MM.1S (cell line): ENCODE measurements at regions not wholly inside any gene's neighbourhood (a gene's known extent, or its start where the extent isn't known, plus 50 kb on each side); places are given as distances from the start of the nearest gene placed in this dataset.
"Not testable (repeated sequence)": the region's sequence is repeated elsewhere in the genome, so short reads cannot be mapped to it uniquely, and the experiment has no call there.

Source experiments
- DNase-seq: peaks from one replicate; pipeline ENCODE4 v3.0.0-alpha.2; 2015
- H2AFZ ChIP-seq: fragments of 300-600 bp; sonication (generic); 2 replicates; pipeline ENCODE4 v1.6.0; 2016; ENCODE audit warnings: antibody characterized with exemption, low read length
- H3F3A ChIP-seq: fragments of 300-600 bp; sonication (generic); 2 replicates; pipeline ENCODE4 v1.6.1; 2016; ENCODE audit warnings: mild to moderate bottlenecking, antibody characterized with exemption, low read length, moderate library complexity, mixed read lengths; ENCODE audit not compliant: insufficient read depth
- H3K27ac ChIP-seq: fragments of 300-600 bp; sonication (generic); 2 replicates; pipeline ENCODE4 v1.5.1; 2016; ENCODE audit warnings: mild to moderate bottlenecking, low read length
- H3K27me3 ChIP-seq: fragments of 300-600 bp; sonication (generic); replicated peaks from 2 replicates; pipeline ENCODE4 v1.6.0; 2016; ENCODE audit warnings: low read length; ENCODE audit not compliant: insufficient read depth
- H3K36me3 ChIP-seq: fragments of 300-600 bp; sonication (generic); replicated peaks from 2 replicates; pipeline ENCODE4 v1.6.1; 2016; ENCODE audit warnings: mild to moderate bottlenecking, low read length, mixed read lengths; ENCODE audit not compliant: insufficient read depth
- H3K4me1 ChIP-seq: fragments of 300-600 bp; sonication (generic); 2 replicates; pipeline ENCODE4 v1.6.1; 2016; ENCODE audit warnings: low read length, mixed read lengths
- H3K4me2 ChIP-seq: fragments of 300-600 bp; sonication (generic); 2 replicates; pipeline ENCODE4 v1.6.0; 2016; ENCODE audit warnings: low read depth, low read length
- H3K4me3 ChIP-seq: fragments of 300-600 bp; sonication (generic); 2 replicates; pipeline ENCODE4 v1.5.1; 2016; ENCODE audit warnings: low read length, mixed read lengths
- H3K79me2 ChIP-seq: fragments of 300-600 bp; sonication (generic); 2 replicates; pipeline ENCODE4 v1.6.1; 2016; ENCODE audit warnings: mixed run types, low read length, mixed read lengths
- H3K9ac ChIP-seq: fragments of 300-600 bp; sonication (generic); 2 replicates; pipeline ENCODE4 v1.6.1; 2016; ENCODE audit warnings: low read length, mixed read lengths
- H3K9me2 ChIP-seq: fragments of 300-600 bp; sonication (generic); replicated peaks from 2 replicates; pipeline ENCODE4 v1.6.1; 2016; ENCODE audit warnings: mild to moderate bottlenecking, low read length, mixed read lengths; ENCODE audit not compliant: insufficient read depth
- H3K9me3 ChIP-seq: fragments of 300-600 bp; sonication (generic); replicated peaks from 2 replicates; pipeline ENCODE4 v1.6.1; 2016; ENCODE audit warnings: mild to moderate bottlenecking, low read length, mixed read lengths; ENCODE audit not compliant: insufficient read depth
- H4K20me1 ChIP-seq: fragments of 300-600 bp; sonication (generic); 2 replicates; pipeline ENCODE4 v1.6.1; 2016; ENCODE audit warnings: mild to moderate bottlenecking, low read length, moderate library complexity, mixed read lengths; ENCODE audit not compliant: insufficient read depth
- EZH2 ChIP-seq: fragments of 300-600 bp; sonication (generic); optimal IDR thresholded peaks from 2 replicates; pipeline ENCODE3; 2017; ENCODE audit warnings: low read depth, mild to moderate bottlenecking, antibody characterized with exemption, low read length, mixed read lengths
- EZH2phosphoT487 ChIP-seq: fragments of 300-600 bp; sonication (generic); IDR thresholded peaks from 2 replicates; pipeline ENCODE4 v1.6.1; 2018; ENCODE audit warnings: antibody characterized with exemption, low read length
- TF ChIP-seq, protein P1 (sequence below): fragments of 300-600 bp; sonication (generic); IDR thresholded peaks from 2 replicates; pipeline ENCODE4 v1.5.1; 2016; ENCODE audit warnings: antibody characterized with exemption, low read length, mixed read lengths

GRCh38 chr2:185404578-185404977 is 334.0 kb upstream of the FSIP2 start:
- H3K9ac ChIP-seq = no peak overlapping the region
- TF ChIP-seq EZH2 (no peak), EZH2phosphoT487 (no peak)
- TF ChIP-seq, protein P1, sequence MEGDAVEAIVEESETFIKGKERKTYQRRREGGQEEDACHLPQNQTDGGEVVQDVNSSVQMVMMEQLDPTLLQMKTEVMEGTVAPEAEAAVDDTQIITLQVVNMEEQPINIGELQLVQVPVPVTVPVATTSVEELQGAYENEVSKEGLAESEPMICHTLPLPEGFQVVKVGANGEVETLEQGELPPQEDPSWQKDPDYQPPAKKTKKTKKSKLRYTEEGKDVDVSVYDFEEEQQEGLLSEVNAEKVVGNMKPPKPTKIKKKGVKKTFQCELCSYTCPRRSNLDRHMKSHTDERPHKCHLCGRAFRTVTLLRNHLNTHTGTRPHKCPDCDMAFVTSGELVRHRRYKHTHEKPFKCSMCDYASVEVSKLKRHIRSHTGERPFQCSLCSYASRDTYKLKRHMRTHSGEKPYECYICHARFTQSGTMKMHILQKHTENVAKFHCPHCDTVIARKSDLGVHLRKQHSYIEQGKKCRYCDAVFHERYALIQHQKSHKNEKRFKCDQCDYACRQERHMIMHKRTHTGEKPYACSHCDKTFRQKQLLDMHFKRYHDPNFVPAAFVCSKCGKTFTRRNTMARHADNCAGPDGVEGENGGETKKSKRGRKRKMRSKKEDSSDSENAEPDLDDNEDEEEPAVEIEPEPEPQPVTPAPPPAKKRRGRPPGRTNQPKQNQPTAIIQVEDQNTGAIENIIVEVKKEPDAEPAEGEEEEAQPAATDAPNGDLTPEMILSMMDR = no peak
- no peak overlapping the region for H3K4me3 ChIP-seq
- no peaks in the 10 kb centered on the region for H3K27me3 ChIP-seq
- H3K4me2 ChIP-seq = no peak overlapping the region
- no peaks in the 10 kb centered on the region for H4K20me1 ChIP-seq
- no peaks in the 10 kb centered on the region for H3K9me3 ChIP-seq
- no peak overlapping the region for H3K27ac ChIP-seq
- H3F3A ChIP-seq = no peaks in the 10 kb centered on the region
- H3K36me3 ChIP-seq = no peaks in the 10 kb centered on the region
- H3K79me2 ChIP-seq = no peaks in the 10 kb centered on the region
- H3K4me1 ChIP-seq = no peaks in the 10 kb centered on the region
- DNase-seq = no peak
- H2AFZ ChIP-seq = no peak overlapping the region
- no peaks in the 10 kb centered on the region; the same call in 1 of the 2 replicates for H3K9me2 ChIP-seq

DNA sequence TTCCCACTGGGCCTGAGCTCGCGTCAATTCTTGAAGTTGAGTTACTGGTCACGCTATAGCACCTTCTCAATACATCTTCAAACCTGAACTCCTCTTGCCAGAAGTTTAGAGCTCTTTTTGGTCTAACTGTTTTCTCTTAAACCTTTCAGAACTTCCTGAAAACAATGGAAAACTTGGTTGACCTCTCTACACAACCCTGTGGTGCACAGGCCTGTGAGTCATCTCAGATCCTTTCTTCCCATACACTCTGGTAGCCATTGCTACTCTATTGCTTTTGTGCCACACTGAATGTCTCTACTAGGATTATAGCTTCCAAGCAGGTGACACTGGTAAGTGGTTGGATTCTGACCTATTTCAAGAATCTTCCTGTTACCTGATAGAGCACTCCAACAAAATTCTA is 321.5 kb upstream of the FSIP2 start:
- DNase-seq = no peak
- TF ChIP-seq, protein P1 = no peak
- TF ChIP-seq EZH2phosphoT487 (no peak), EZH2 (no peak)
- no peaks in the 10 kb centered on the region for H3K79me2 ChIP-seq
- H3K4me3 ChIP-seq = no peak overlapping the region
- H3K9me3 ChIP-seq = no peaks in the 10 kb centered on the region
- H3K36me3 ChIP-seq = no peaks in the 10 kb centered on the region
- H4K20me1 ChIP-seq = no peaks in the 10 kb centered on the region
- H3K27ac ChIP-seq = no peak overlapping the region
- no peak overlapping the region for H3K9ac ChIP-seq
- no peak overlapping the region for H2AFZ ChIP-seq
- H3K4me1 ChIP-seq = no peaks in the 10 kb centered on the region
- H3K9me2 ChIP-seq = no peaks in the 10 kb centered on the region
- H3F3A ChIP-seq = no peaks in the 10 kb centered on the region
- no peaks in the 10 kb centered on the region for H3K27me3 ChIP-seq
- H3K4me2 ChIP-seq = no peak overlapping the region

DNA sequence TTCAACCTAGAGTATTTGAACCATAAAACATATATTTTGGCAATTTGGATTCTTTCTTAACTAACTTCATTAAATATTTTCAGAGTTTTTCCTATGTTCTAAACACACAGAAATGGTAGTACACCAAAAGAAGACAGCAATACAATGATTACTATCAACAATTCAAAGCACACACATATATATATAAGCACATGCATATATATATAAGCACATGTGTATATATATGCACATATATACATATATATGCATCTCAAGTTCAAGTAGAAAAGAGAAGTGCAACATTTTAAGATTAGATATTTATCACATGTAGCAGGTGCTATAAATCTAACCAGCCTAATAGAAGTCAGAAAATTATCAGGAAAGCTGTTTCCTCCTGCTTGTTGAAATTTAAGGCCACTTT is 320.9 kb upstream of the FSIP2 start:
- Histone ChIP-seq H3K79me2 (no peaks in the 10 kb centered on the region), H3K4me3 (no peak overlapping the region), H3K9me2 (no peaks in the 10 kb centered on the region), H3K36me3 (no peaks in the 10 kb centered on the region), H3K9ac (no peak overlapping the region), H3K4me2 (no peak overlapping the region), H2AFZ (no peak overlapping the region), H3F3A (no peaks in the 10 kb centered on the region), H3K4me1 (no peaks in the 10 kb centered on the region), H3K27me3 (no peaks in the 10 kb centered on the region), H3K27ac (no peak overlapping the region), H4K20me1 (no peaks in the 10 kb centered on the region), H3K9me3 (no peaks in the 10 kb centered on the region)
- no peak for DNase-seq
- no peak for TF ChIP-seq EZH2phosphoT487
- no peak for TF ChIP-seq EZH2
- TF ChIP-seq, protein P1 = no peak

- H3K4me3 ChIP-seq, H2AFZ ChIP-seq, H3K4me1 ChIP-seq, H3K36me3 ChIP-seq, H3K4me2 ChIP-seq, H3K9ac ChIP-seq, DNase-seq, H3K79me2 ChIP-seq, H3K27me3 ChIP-seq, H4K20me1 ChIP-seq, H3K27ac ChIP-seq, H3F3A ChIP-seq, H3K9me3 ChIP-seq, H3K9me2 ChIP-seq: not testable (repeated sequence)
These were observed 313.5 kb upstream of the FSIP2 start for GRCh38 chr2:185424958-185425629.
